ENCODE measurements at regions not wholly inside any gene's neighbourhood (a gene's known extent, or its start where the extent isn't known, plus 50 kb on each side); places are given as distances from the start of the nearest gene placed in this dataset.

DNA sequence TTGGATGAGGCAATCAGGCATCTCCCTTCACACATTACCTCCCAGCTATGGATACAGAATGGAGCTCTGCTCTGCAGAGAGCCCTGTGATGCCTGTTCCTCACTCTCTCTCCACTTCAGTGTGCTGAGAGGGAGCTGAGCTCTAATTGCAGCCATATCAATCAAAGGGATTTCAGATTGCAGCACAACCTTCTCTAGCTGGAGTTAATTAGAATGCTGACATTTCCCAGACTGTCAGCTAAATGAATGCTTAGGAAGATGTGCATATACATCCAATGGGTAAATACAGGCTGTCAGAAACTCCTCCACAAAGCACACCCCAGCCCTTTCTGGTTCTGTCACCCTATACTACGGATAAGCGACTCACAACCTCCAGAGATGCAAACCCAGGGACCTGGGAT is 402.6 kb downstream of the EIPR1 start:
- no peak for TF ChIP-seq CTCF (IDR thresholded peaks at IDR 0.05; ENCODE audit: low read length)
- TF ChIP-seq EZH2phosphoT487 (IDR thresholded peaks at IDR 0.05; ENCODE audit: low read length), result no peak
- TF ChIP-seq EZH2 (optimal IDR thresholded peaks at IDR 0.05; ENCODE audit: low read depth, low read length), result no peak

Measured in MM.1S (cell line).